ENCODE measurements at regions not wholly inside any gene's neighbourhood (a gene's known extent, or its start where the extent isn't known, plus 50 kb on each side); places are given as distances from the start of the nearest gene placed in this dataset.

DNA sequence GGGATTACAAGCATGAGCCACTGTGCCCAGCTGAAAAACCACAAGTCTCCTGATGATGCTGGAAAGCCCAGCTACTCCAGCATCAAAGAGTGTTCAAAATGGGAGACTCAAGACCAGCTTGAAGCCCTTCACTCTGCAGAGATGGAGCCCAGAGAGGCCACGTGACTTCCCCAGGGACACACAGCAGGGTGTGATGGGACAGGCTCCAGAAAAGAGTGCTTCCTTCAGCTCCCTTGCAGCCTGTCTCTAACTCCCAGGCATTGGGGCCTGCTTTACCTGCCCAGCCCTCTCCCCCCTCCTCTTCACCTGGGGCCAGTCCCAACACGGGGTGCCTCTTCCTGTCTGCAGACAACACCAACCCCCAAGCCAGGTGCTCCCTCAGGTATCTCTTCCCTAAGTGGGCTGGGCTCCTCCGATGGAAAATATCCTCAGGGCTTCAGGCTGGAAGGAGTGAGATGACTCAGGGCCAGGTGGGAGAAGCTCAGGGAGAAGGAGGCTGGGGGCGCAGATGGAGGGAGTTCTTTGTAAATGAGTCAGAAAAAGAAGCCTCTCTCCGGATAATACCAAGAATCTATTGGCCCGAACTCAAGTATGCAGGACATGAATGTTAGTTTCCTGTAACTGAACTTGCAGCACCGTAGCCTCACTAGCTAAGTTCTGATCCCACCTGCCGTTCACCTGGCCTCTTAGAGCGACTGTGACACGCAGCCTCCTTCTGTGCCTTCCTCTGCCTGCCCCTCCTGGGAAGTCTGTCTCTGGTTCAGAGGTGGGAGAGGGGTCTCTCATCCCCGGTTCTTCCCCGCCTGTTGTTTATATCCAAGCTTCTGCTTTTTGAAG is 326.6 kb downstream of the MN1 start:
- DNase-seq (ENCODE audit: low read depth), result no peak

DNA sequence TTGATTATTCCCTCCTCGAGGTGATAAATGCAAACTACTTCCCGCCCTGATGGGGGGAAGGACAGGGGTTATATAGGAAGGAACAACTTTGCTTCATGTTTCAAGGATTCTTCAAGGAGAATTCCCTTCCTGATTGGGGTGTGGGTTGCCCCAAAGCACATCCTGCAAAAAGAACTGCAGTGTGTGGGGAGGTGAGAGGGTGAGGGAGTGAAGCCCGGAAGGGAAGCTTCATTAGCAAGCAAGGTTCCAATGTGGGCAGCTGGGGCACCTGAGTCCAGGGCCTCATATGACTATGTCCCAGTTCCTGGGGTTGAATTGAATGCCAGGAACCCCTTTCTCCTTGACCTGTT is 326.0 kb downstream of the MN1 start:
- no peak for DNase-seq (ENCODE audit: low read depth)

- DNase-seq (ENCODE audit: low read depth), result no peak
Observed at GRCh38 chr22:27476318-27476717, 325.2 kb downstream of the MN1 start.

- no peak for DNase-seq (ENCODE audit: low read depth)
Observed at GRCh38 chr22:27476729-27477128, 324.8 kb downstream of the MN1 start.

GRCh38 chr22:27477171-27477570 is 324.4 kb downstream of the MN1 start:
- DNase-seq (ENCODE audit: low read depth), result no peak

DNA sequence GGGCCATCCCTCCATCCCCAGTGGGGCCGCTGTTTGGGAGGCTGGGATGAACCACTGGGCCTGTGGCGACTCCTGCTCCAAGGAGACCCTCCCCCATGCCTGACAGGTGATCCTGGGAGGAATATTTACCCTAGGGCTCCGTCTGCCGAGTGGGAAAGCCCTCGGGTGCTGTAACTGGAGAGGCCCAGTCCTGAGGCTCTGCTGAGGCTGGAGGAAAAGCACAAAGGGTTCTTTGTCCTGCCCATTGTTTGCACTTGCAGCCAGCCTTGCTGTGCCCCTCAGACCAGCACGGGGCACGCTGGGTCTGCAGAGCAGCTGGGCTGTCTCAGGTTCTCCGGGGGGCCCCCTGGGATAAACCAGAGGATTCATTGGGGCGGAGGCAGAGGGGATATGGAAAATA is 321.1 kb downstream of the MN1 start:
- DNase-seq (ENCODE audit: low read depth), result no peak

DNA sequence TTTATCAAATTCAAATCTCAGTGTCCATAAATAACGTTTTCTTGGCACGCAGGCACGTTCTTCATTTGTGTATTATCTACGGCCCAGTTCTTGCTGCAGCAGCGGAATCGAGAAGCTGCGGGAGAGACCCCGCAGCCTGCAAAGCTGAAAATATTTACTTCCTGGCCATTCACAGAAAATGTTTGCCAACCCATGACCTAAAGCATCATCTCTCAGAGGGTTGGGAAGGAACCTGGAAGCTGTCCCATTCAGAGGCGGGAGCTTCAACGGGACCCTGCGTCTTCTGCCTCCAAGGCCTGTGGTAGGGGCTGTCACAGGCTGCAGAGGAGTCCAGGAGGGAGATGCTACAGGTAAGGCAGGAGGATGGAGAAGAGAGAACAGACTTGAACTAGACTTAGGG is 319.2 kb downstream of the MN1 start:
- no peak for DNase-seq (ENCODE audit: low read depth)

- DNase-seq (ENCODE audit: low read depth), result no peak
Observed at GRCh38 chr22:27483095-27483785, 318.3 kb downstream of the MN1 start.

DNA sequence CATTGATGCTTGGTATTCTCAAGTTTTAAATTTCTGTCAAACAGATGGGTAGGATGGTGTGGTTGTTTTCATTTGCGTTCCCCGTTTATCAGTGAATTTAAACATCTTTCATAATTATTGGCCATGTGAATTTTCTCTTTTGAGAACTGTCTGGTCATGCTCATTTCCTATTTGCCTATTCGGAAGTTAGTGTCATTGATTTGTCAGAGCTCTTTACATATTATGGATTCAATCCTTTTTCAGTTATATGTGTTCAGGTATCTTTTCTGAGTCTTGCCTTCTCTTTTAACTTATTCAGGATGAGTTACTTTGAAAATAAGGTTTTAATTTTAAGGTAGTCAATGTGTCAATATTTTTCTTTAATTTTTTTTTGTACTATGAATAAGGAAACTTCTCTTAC is 315.7 kb downstream of the MN1 start:
- no peak for DNase-seq (ENCODE audit: low read depth)

- no peak for DNase-seq (ENCODE audit: low read depth)
Observed at GRCh38 chr22:27487600-27488452, 313.7 kb downstream of the MN1 start.

GRCh38 chr22:27488456-27489177 is 312.9 kb downstream of the MN1 start:
- DNase-seq (ENCODE audit: low read depth), result no peak

DNA sequence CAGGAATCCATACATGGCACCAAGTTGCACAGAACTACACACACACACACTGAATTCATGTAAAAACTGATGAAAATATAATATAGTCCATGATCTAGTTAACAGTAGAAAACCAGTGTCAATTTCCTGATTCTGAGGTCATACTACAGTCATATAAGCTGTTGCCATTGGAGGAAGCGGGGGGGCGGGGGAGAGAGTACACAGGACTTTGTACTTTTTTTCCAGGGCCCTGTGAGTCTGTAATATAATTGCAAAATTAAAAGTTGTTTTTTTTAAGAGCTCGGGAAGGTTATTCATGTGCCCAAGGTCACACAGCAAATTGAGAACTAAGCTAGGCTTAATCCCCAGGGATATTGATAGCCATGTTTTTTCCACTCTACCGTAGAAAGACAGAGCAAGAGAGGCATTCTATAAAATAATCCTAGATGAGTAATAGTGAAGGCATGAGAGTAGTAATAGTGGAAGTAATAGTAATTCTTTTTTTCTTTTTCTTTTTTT is 312.3 kb downstream of the MN1 start:
- no peak for DNase-seq (ENCODE audit: low read depth)

- no peak for DNase-seq (ENCODE audit: low read depth)
Observed at GRCh38 chr22:27490080-27490479, 311.5 kb downstream of the MN1 start.

DNA sequence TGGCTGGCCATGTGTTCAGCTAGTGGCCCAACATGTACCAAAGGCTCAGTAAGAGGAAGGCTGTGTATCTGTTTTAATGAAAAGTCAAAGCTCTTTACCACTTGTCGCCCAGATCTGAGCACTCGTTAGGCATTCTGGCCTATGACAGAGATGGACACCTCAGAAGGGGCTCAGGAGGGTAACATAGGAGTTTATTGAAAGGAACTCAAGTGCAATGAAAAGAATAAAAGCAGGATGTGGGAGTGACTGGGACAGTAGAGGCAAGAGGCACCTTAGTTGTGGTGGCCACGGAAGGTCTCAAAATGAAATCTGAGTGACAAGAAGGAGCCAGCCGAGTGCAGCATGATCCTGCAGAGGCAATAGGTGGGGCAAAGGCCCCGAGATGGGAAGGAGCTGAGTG is 309.7 kb downstream of the MN1 start:
- DNase-seq (ENCODE audit: low read depth), result no peak

- DNase-seq (ENCODE audit: low read depth), result no peak
Observed at GRCh38 chr22:27492566-27493201, 308.9 kb downstream of the MN1 start.

DNA sequence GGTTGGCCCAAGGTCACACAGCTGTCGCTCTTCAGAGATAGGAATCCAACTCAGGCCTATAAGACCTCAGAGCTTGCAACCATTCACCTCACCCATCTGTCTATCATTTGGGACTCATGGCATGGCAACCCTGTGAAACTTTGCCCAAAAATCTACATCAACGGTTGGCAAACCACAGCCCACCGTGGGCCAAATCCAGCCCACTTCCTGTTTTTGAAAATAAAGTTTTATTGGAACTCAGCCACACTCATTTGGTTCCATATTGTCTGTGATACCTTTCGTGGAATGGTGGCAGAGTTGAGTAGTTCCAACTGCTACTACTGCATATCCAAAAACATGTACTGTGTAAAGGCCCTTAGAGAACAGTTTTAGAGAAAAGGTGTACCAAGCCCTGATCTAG is 307.8 kb downstream of the MN1 start:
- no peak for DNase-seq (ENCODE audit: low read depth)

- no peak for DNase-seq (ENCODE audit: low read depth)
Observed at GRCh38 chr22:27494785-27495184, 306.8 kb downstream of the MN1 start.

GRCh38 chr22:27495325-27495724 is 306.2 kb downstream of the MN1 start:
- no peak for DNase-seq (ENCODE audit: low read depth)

- DNase-seq (ENCODE audit: low read depth), result no peak
Observed at GRCh38 chr22:27499121-27499520, 302.4 kb downstream of the MN1 start.

- DNase-seq (ENCODE audit: low read depth), result no peak
Observed at GRCh38 chr22:27501191-27501936, 300.2 kb downstream of the MN1 start.

DNA sequence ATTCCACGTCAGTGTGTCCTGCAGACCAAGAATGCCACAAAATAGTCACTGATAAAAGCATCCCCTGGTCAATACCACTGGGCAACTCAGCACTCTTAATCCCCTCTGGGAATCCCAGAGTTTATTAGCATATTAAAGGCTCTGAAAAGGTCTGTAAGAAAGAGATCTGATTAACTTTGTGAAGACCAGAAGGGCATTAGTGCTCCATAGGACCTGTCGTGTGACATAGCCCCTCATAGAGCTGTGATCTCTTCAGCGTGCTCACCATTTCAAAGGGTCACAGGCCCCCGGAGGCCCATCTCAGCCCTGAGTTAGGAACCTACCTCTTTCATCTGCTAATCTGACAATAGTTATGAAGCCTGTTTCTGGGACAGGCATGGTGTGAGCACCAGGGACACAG is 299.2 kb downstream of the MN1 start:
- DNase-seq (ENCODE audit: low read depth), result no peak

All from T follicular helper cell (primary cell).